Right lobe of liver (tissue), 6 donors: ENCODE measurements at regions not wholly inside any gene's neighbourhood (a gene's known extent, or its start where the extent isn't known, plus 50 kb on each side); places are given as distances from the start of the nearest gene placed in this dataset.

Experiments used
- ATAC-seq, 4 donors: fragments of 200-7000 bp; cut with Tn5 transposase; one replicate each; pipeline ENCODE4 v1.9.1; 2020; ENCODE audit warnings: mild to moderate bottlenecking in 4 of 4, moderate library complexity in 4 of 4
- DNase-seq, 3 donors: peaks; one replicate each; pipeline ENCODE4 v3.0.0-alpha.2; 2020
- H3K27ac ChIP-seq, 3 donors: fragments of 200-600 bp; one replicate each; pipeline ENCODE4 v1.8.0; 2022
- H3K27me3 ChIP-seq, 2 donors: fragments of 200-600 bp; one replicate each; pipeline ENCODE4 v1.8.0; 2022
- H3K36me3 ChIP-seq, 4 donors: fragments of 200-600 bp; sonication (generic) in 1 of 4; one replicate each; pipeline versions ENCODE4 v1.5.1 to v1.8.0; 2017 to 2022; ENCODE audit warnings: control low read depth in 1 of 4
- H3K4me1 ChIP-seq, 4 donors: fragments of 200-600 bp; sonication (generic) in 1 of 4; one replicate each; pipeline versions ENCODE4 v1.5.1 to v1.8.0; 2017 to 2022; ENCODE audit warnings: control low read depth in 1 of 4
- H3K4me3 ChIP-seq, 3 donors: fragments of 200-600 bp; one replicate each; pipeline ENCODE4 v1.8.0; 2022
- H3K9me3 ChIP-seq, 4 donors: fragments of 200-600 bp; sonication (generic) in 1 of 4; one replicate each; pipeline versions ENCODE4 v1.5.1 to v1.8.0; 2017 to 2022; ENCODE audit warnings: control low read depth in 1 of 4
- POLR2A ChIP-seq: fragments of 450-650 bp; IDR thresholded peaks from one replicate; pipeline ENCODE4 v1.6.1; 2017; ENCODE audit warnings: antibody characterized with exemption, mild to moderate bottlenecking
- whole genome bisulfite sequencing: methylation state at CpG from one replicate; pipeline ENCODE4 v1.1.6; 2018; ENCODE audit warnings: low coverage, low lambda C conversion rate; ENCODE audit not compliant: insufficient coverage; ENCODE audit errors: missing lambda C conversion rate; 5-methylcytosine and 5-hydroxymethylcytosine counted together
- intact Hi-C, 2 donors: fragments of 100-400 bp; cut with DNase I; formaldehyde crosslinking; loops; one replicate each; pipeline versions ENCODE4 v1.11.2 to v1.14.1; 2022
- TF ChIP-seq, protein P1 (sequence below), 4 donors: fragments of 200-600 bp in 3 of 4; fragments of 450-650 bp in 1 of 4; IDR thresholded peaks; one replicate each; pipeline versions ENCODE4 v1.5.1 to v1.8.0; 2016 to 2022; ENCODE audit warnings: antibody characterized with exemption in 4 of 4, mild to moderate bottlenecking in 2 of 4
- donor health status: DM: no; HTN: yes; CAD: no.
- donor health status: DM: no; HTN: no; CAD: no.
- donor health status: DM: no; HTN: no; CAD: no.
- donor health status: DM: no; HTN: yes; CAD: no.
- donor health status: DM: no; HTN: yes; CAD: no.

DNA sequence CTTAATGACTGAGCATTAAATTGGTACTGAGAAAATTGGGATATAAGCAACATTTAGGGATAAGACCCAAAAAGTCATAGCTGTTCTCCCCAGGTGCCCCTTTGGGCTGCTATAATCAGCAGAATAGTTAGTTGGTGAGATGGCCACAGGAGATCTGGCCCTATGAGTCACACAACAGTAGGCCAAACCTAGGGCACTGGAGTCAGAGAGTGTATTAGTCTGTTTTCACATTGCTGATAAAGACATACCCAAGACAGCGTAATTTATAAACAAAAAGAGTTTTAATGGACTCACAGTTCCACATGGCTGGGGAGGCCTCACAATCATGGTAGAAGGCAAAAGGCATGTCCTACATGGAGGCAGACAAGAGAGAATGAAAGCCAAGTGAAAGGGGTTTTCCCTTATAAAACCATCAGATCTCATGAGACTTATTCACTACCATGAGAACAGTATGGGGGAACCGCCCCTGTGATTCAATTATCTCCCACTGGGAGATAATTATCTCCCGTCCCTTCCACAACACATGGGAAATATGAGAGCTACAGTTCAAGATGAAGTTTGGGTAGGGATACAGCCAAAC lies 338.3 kb upstream of the NR3C2 start:
- no peak for TF ChIP-seq POLR2A
- TF ChIP-seq, protein P1, sequence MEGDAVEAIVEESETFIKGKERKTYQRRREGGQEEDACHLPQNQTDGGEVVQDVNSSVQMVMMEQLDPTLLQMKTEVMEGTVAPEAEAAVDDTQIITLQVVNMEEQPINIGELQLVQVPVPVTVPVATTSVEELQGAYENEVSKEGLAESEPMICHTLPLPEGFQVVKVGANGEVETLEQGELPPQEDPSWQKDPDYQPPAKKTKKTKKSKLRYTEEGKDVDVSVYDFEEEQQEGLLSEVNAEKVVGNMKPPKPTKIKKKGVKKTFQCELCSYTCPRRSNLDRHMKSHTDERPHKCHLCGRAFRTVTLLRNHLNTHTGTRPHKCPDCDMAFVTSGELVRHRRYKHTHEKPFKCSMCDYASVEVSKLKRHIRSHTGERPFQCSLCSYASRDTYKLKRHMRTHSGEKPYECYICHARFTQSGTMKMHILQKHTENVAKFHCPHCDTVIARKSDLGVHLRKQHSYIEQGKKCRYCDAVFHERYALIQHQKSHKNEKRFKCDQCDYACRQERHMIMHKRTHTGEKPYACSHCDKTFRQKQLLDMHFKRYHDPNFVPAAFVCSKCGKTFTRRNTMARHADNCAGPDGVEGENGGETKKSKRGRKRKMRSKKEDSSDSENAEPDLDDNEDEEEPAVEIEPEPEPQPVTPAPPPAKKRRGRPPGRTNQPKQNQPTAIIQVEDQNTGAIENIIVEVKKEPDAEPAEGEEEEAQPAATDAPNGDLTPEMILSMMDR (IDR thresholded peaks at IDR 0.05) = no peak
- WGBS = no CpG with 5 or more reads among the region's 3 CpGs
- Histone ChIP-seq H3K4me3 (no peak overlapping the region), H3K27me3 (no peaks in the 10 kb centered on the region), H3K36me3 (no peaks in the 10 kb centered on the region), H3K27ac (no peak overlapping the region), H3K4me1 (no peaks in the 10 kb centered on the region), H3K9me3 (no peaks in the 10 kb centered on the region)
- DNase-seq = no peak
- no peak for ATAC-seq
- intact Hi-C loops = no loop called here

DNA sequence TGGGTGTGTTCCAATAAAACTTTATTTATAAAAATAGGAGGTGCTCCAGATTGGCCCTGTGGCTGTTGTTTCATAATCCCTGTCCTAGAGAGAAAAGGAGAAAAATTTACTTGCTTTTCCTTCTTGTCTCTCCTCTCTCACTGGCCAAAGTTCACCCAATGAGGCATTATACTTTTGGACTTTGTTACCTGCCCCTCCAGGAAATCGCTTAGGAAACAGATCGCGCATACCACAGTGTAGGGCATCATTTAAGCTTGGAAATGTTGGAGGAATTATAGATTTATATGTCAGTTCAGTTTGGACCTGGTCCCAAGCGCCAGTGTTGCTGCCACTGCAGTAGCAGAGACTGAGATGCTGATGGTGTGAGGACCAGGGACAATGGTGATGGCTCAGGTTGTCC lies 337.6 kb upstream of the NR3C2 start:
- DNase-seq (no peak), ATAC-seq (no peak)
- no peaks in the 10 kb centered on the region for H3K27me3 ChIP-seq
- 68% methylated on average over 4 of the region's 4 CpGs for WGBS
- no peak for TF ChIP-seq POLR2A
- TF ChIP-seq, protein P1 (IDR thresholded peaks at IDR 0.05) = no peak
- H3K27ac ChIP-seq = no peak overlapping the region
- intact Hi-C loops = no loop called here
- no peaks in the 10 kb centered on the region for H3K36me3 ChIP-seq
- no peaks in the 10 kb centered on the region for H3K9me3 ChIP-seq
- H3K4me3 ChIP-seq = no peak overlapping the region
- no peaks in the 10 kb centered on the region for H3K4me1 ChIP-seq

DNA sequence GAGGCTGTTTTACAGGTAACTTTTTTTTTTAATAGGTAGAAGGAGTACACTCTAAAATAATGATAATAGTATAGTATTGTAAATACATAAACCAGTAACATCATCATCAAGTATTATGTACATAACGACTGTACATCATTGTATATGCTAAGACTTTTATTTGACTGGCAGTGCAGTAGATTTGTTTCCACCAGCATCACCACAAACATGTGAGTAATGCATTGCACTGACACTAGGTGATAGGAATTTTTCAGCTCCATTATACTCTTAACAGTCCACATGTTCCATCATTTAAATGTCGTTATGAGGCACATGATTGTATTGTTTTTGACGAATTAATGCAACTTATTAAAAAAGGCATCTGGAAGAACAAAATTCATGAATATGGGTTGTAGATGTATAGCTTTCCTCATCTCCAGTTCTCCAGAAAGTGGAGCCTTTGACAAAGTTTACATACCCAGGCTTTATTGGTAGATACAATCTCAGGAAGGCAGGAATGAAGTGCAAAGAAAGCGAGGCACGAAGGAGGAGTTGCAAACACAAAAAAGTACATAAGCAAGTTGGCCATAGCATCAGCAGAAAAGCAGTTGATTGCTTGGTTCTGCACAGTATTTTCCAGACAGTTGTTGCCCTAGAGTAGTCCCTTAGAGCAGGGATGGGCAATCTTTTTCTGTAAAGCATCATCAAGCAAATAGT lies 336.9 kb upstream of the NR3C2 start:
- 53% methylated on average over 5 of the region's 5 CpGs for WGBS
- ATAC-seq (no peak), DNase-seq (no peak)
- intact Hi-C loops = no loop called here
- Histone ChIP-seq H3K9me3 (no peaks in the 10 kb centered on the region), H3K27me3 (no peaks in the 10 kb centered on the region), H3K27ac (no peak overlapping the region), H3K4me1 (no peaks in the 10 kb centered on the region), H3K36me3 (no peaks in the 10 kb centered on the region), H3K4me3 (no peak overlapping the region)
- TF ChIP-seq, protein P1 (IDR thresholded peaks at IDR 0.05) = no peak
- TF ChIP-seq POLR2A = no peak

DNA sequence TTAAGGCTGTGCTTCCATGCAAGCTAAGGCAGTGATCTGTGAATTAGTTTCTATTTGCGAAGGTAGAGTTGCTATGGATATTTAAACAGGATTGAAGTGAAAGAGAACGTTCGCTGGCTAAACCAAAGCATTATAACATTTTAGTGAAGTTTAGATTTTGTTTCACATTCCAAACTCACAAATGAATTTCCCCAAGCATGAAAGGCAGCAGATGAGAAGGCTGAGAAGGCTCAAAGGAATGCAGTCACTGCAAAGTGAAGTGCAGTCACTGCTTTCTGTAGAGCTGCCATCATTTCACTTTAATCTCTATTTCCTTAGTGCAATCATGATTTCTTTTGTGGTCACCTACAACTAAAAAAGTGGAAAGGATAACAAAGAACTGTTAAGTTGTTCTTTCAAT lies 334.7 kb upstream of the NR3C2 start:
- DNase-seq (no peak), ATAC-seq (no peak)
- H3K4me1 ChIP-seq = no peaks in the 10 kb centered on the region
- H3K36me3 ChIP-seq = no peaks in the 10 kb centered on the region
- no peak overlapping the region for H3K4me3 ChIP-seq
- TF ChIP-seq POLR2A = no peak
- TF ChIP-seq, protein P1 (IDR thresholded peaks at IDR 0.05) = no peak
- H3K27me3 ChIP-seq = no peaks in the 10 kb centered on the region
- H3K9me3 ChIP-seq = no peaks in the 10 kb centered on the region
- no peak overlapping the region for H3K27ac ChIP-seq
- intact Hi-C loops = no loop called here
- WGBS = 73% methylated on average over 3 of the region's 3 CpGs
